Activated CD4-positive, CD25-positive, alpha-beta regulatory T cell treated with anti-CD3 and anti-CD28 coated beads, Interleukin-2, amount 50 U/mL, for 24 hours (primary cell): ENCODE measurements at regions not wholly inside any gene's neighbourhood (a gene's known extent, or its start where the extent isn't known, plus 50 kb on each side); places are given as distances from the start of the nearest gene placed in this dataset.
"Not testable (repeated sequence)": the region's sequence is repeated elsewhere in the genome, so short reads cannot be mapped to it uniquely, and the experiment has no call there.

Source experiments
- ATAC-seq, 2 donors: fragments of 150-1000 bp; cut with Tn5 transposase; one replicate each; pipeline ENCODE4 v1.10.0; 2021; ENCODE audit warnings: mild to moderate bottlenecking in 1 of 2, moderate library complexity in 1 of 2

GRCh38 chr17:62196587-62196986 lies 131.5 kb upstream of the MED13 start:
- not testable (repeated sequence) for ATAC-seq

- no peak for ATAC-seq
Measured at GRCh38 chr17:62194401-62194800, 129.3 kb upstream of the MED13 start.

GRCh38 chr17:62193249-62193648 lies 128.2 kb upstream of the MED13 start:
- ATAC-seq, result no peak

GRCh38 chr17:62191390-62192361 lies 126.6 kb upstream of the MED13 start:
- no peak for ATAC-seq

GRCh38 chr17:62189377-62189776 lies 124.3 kb upstream of the MED13 start:
- ATAC-seq, result no peak

GRCh38 chr17:62188713-62189112 lies 123.6 kb upstream of the MED13 start:
- ATAC-seq, result no peak

- ATAC-seq, result no peak
Measured at GRCh38 chr17:62187681-62188080, 122.6 kb upstream of the MED13 start.

GRCh38 chr17:62186841-62187240 lies 121.8 kb upstream of the MED13 start:
- no peak for ATAC-seq

GRCh38 chr17:62180772-62181171 lies 115.7 kb upstream of the MED13 start:
- ATAC-seq, result no peak

- no peak for ATAC-seq
Measured at GRCh38 chr17:62179525-62180161, 114.6 kb upstream of the MED13 start.

- ATAC-seq, result no peak
Measured at GRCh38 chr17:62178579-62178978, 113.5 kb upstream of the MED13 start.

- ATAC-seq, result no peak
Measured at GRCh38 chr17:62172492-62173291, 107.6 kb upstream of the MED13 start.

GRCh38 chr17:62167076-62167475 lies 102.0 kb upstream of the MED13 start:
- no peak for ATAC-seq

- ATAC-seq, result peak; percentile 64 to 77
Measured at GRCh38 chr17:62164747-62165722, 100.0 kb upstream of the MED13 start.

- no peak for ATAC-seq
Measured at GRCh38 chr17:62163847-62164246, 98.8 kb upstream of the MED13 start.

- no peak for ATAC-seq
Measured at GRCh38 chr17:62162898-62163297, 97.8 kb upstream of the MED13 start.

- no peak for ATAC-seq
Measured at GRCh38 chr17:62161405-62162148, 96.5 kb upstream of the MED13 start.

- no peak for ATAC-seq
Measured at GRCh38 chr17:62160816-62161215, 95.7 kb upstream of the MED13 start.

- no peak for ATAC-seq
Measured at GRCh38 chr17:62159994-62160393, 94.9 kb upstream of the MED13 start.

GRCh38 chr17:62156949-62157348 lies 91.9 kb upstream of the MED13 start:
- ATAC-seq, result no peak

- ATAC-seq, result no peak
Measured at GRCh38 chr17:62154909-62155308, 89.8 kb upstream of the MED13 start.
